Right lobe of liver (tissue), 6 donors: ENCODE measurements at regions not wholly inside any gene's neighbourhood (a gene's known extent, or its start where the extent isn't known, plus 50 kb on each side); places are given as distances from the start of the nearest gene placed in this dataset.

ENCODE experiments used
- ATAC-seq, 4 donors: fragments of 200-7000 bp; cut with Tn5 transposase; one replicate each; pipeline ENCODE4 v1.9.1; 2020; ENCODE audit warnings: mild to moderate bottlenecking in 4 of 4, moderate library complexity in 4 of 4
- DNase-seq, 3 donors: peaks; one replicate each; pipeline ENCODE4 v3.0.0-alpha.2; 2020
- H3K27ac ChIP-seq, 3 donors: fragments of 200-600 bp; one replicate each; pipeline ENCODE4 v1.8.0; 2022
- H3K27me3 ChIP-seq, 2 donors: fragments of 200-600 bp; one replicate each; pipeline ENCODE4 v1.8.0; 2022
- H3K36me3 ChIP-seq, 4 donors: fragments of 200-600 bp; sonication (generic) in 1 of 4; one replicate each; pipeline versions ENCODE4 v1.5.1 to v1.8.0; 2017 to 2022; ENCODE audit warnings: control low read depth in 1 of 4
- H3K4me1 ChIP-seq, 4 donors: fragments of 200-600 bp; sonication (generic) in 1 of 4; one replicate each; pipeline versions ENCODE4 v1.5.1 to v1.8.0; 2017 to 2022; ENCODE audit warnings: control low read depth in 1 of 4
- H3K4me3 ChIP-seq, 3 donors: fragments of 200-600 bp; one replicate each; pipeline ENCODE4 v1.8.0; 2022
- H3K9me3 ChIP-seq, 4 donors: fragments of 200-600 bp; sonication (generic) in 1 of 4; one replicate each; pipeline versions ENCODE4 v1.5.1 to v1.8.0; 2017 to 2022; ENCODE audit warnings: control low read depth in 1 of 4
- POLR2A ChIP-seq: fragments of 450-650 bp; IDR thresholded peaks from one replicate; pipeline ENCODE4 v1.6.1; 2017; ENCODE audit warnings: antibody characterized with exemption, mild to moderate bottlenecking
- WGBS: methylation state at CpG from one replicate; pipeline ENCODE4 v1.1.6; 2018; ENCODE audit warnings: low coverage, low lambda C conversion rate; ENCODE audit not compliant: insufficient coverage; ENCODE audit errors: missing lambda C conversion rate; 5-methylcytosine and 5-hydroxymethylcytosine counted together
- intact Hi-C, 2 donors: fragments of 100-400 bp; cut with DNase I; formaldehyde crosslinking; loops; one replicate each; pipeline versions ENCODE4 v1.11.2 to v1.14.1; 2022
- TF ChIP-seq, protein P1 (sequence below), 4 donors: fragments of 200-600 bp in 3 of 4; fragments of 450-650 bp in 1 of 4; IDR thresholded peaks; one replicate each; pipeline versions ENCODE4 v1.5.1 to v1.8.0; 2016 to 2022; ENCODE audit warnings: antibody characterized with exemption in 4 of 4, mild to moderate bottlenecking in 2 of 4
- donor health status: DM: no; HTN: yes; CAD: no.
- donor health status: DM: no; HTN: no; CAD: no.
- donor health status: DM: no; HTN: no; CAD: no.
- donor health status: DM: no; HTN: yes; CAD: no.
- donor health status: DM: no; HTN: yes; CAD: no.

DNA sequence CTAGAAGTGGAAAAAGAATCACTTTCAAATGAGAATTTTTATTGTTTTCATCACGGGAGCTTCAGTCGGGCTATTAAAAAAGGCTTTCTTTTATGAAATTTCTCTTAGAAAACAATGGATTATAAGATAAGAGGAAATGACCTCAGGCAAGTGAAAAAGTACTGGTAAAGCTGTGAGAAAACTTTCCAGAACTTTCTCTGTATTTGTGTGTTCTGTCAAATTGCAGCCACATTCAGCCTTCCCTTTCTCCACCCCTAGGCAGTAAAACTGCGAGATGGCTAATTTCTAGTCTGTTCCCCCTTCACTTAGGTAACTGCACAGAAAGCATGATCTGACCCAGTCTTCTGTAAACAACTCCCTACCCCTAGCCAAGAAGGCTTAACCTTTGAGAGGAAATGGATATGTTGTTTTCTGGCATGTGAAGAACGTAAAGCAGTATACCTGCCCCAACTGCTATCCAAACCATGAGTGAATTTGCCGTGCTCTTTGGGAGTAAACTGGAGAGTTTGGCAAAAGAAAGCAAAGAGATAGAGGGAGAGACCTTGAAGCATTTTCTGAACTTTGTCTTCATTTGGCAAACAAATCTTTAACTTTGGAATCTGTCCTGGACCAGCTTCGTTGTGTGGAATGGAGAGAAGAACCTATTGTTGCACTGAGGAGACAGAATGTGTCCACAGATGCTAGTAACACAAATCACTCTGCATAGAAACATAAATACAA lies 105.4 kb downstream of the ETAA1 start:
- ATAC-seq (peak in 3 of 4 donors; percentile 31 to 83 (median 32)), DNase-seq (no peak)
- Histone ChIP-seq H3K27me3 (no peaks in the 10 kb centered on the region), H3K27ac (no peak overlapping the region), H3K4me3 (no peak overlapping the region), H3K36me3 (no peaks in the 10 kb centered on the region), H3K9me3 (no peaks in the 10 kb centered on the region), H3K4me1 (peaks cover 0 to 8% (median 0%) of the 10 kb centered on the region in 4 donors)
- WGBS, result 41% methylated on average over 6 of the region's 6 CpGs
- intact Hi-C loops, result no loop called here
- TF ChIP-seq, protein P1, sequence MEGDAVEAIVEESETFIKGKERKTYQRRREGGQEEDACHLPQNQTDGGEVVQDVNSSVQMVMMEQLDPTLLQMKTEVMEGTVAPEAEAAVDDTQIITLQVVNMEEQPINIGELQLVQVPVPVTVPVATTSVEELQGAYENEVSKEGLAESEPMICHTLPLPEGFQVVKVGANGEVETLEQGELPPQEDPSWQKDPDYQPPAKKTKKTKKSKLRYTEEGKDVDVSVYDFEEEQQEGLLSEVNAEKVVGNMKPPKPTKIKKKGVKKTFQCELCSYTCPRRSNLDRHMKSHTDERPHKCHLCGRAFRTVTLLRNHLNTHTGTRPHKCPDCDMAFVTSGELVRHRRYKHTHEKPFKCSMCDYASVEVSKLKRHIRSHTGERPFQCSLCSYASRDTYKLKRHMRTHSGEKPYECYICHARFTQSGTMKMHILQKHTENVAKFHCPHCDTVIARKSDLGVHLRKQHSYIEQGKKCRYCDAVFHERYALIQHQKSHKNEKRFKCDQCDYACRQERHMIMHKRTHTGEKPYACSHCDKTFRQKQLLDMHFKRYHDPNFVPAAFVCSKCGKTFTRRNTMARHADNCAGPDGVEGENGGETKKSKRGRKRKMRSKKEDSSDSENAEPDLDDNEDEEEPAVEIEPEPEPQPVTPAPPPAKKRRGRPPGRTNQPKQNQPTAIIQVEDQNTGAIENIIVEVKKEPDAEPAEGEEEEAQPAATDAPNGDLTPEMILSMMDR (IDR thresholded peaks at IDR 0.05), result no peak
- no peak for TF ChIP-seq POLR2A

DNA sequence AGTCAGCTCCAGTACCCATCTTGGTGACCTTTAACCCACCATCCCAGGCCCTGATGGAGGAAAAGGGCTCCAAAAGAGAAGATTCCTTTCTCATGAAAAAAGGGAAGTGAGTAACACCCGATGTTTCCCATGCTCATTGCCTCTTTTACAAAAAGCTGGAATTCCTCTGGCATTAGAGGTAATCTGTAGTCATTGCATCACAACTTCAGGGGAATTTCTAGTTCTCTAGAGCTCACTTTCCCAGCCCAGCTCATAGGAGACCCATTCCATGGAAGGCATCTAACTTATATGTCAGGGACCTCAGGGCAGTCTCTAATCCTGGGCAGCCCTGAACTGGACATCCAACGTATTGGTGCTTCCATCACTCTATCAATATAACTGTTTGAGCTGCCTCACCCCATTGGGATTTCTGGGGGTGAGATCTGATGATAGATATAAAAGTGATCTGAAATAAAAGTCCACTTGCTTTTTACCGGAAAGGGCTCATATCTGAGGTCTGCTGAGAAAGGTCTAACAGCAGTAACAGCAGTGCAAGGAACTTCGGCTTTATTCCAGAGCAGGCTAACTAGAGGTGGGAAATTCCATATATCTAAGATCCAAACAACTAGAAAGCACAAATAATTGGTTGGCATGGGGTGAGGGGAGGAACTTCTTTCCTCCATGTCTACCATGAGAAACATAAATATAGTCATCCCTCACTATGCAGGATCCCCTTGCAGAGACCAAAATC lies 106.1 kb downstream of the ETAA1 start:
- no peaks in the 10 kb centered on the region for H3K27me3 ChIP-seq
- intact Hi-C loops, result no loop called here
- WGBS, result 70% methylated on average over 4 of the region's 4 CpGs
- H3K27ac ChIP-seq, result no peak overlapping the region
- H3K4me1 ChIP-seq, result peaks cover 0 to 8% (median 0%) of the 10 kb centered on the region in 4 donors
- DNase-seq (no peak), ATAC-seq (no peak)
- H3K9me3 ChIP-seq, result no peaks in the 10 kb centered on the region
- TF ChIP-seq, protein P1 (IDR thresholded peaks at IDR 0.05), result no peak
- TF ChIP-seq POLR2A, result no peak
- no peaks in the 10 kb centered on the region for H3K36me3 ChIP-seq
- no peak overlapping the region for H3K4me3 ChIP-seq

DNA sequence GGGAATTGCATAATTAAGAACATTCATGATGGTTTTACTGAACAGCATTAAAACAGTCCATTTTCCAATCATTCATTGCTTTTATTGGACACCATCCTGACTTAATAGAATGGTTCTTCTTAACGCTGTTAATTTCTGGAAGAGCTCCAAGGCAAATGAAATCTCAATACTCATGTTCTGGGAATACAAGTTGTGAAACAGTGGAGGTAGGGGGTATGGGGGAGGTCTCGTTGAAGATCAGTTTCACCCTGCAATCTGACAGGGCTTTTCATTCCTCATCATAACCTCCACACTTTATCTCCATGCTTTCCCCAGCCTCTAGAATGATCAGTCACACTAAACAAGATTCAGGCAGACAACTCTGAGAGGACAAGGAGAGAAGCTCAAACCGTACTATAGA lies 113.6 kb downstream of the ETAA1 start:
- Histone ChIP-seq H3K27ac (no peak overlapping the region), H3K27me3 (no peaks in the 10 kb centered on the region), H3K36me3 (no peaks in the 10 kb centered on the region), H3K4me1 (no peaks in the 10 kb centered on the region), H3K9me3 (no peaks in the 10 kb centered on the region), H3K4me3 (no peak overlapping the region)
- 51% methylated on average over 3 of the region's 3 CpGs for WGBS
- ATAC-seq (no peak), DNase-seq (no peak)
- TF ChIP-seq POLR2A, result no peak
- TF ChIP-seq, protein P1 (IDR thresholded peaks at IDR 0.05), result no peak
- intact Hi-C loops, result no loop called here

DNA sequence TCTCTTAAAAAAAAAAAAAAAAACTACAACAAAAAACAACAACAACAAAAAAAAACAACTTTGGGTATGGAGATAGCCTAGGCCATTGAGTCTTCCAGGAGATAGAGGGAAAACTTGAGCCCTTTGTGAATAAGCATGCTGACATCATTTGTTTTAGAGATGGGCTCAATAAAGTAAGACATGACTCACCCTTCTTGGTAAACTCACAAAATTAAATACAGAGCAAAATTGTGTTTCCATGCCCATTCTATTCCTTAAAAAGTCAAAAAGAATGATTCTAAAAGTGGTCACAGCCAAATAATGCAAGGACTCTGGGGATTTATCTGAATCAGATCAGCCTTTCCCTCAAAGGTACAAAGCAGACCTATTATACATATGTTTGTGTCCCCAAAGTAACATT lies 117.4 kb downstream of the ETAA1 start:
- ATAC-seq (no peak), DNase-seq (no peak)
- no peak for TF ChIP-seq POLR2A
- TF ChIP-seq, protein P1 (IDR thresholded peaks at IDR 0.05), result no peak
- H3K27ac ChIP-seq, result no peak overlapping the region
- H3K4me1 ChIP-seq, result no peaks in the 10 kb centered on the region
- no peak overlapping the region for H3K4me3 ChIP-seq
- no peaks in the 10 kb centered on the region for H3K9me3 ChIP-seq
- no peaks in the 10 kb centered on the region for H3K27me3 ChIP-seq
- intact Hi-C loops, result no loop called here
- H3K36me3 ChIP-seq, result no peaks in the 10 kb centered on the region
